Left ventricle myocardium inferior (tissue), 1 donor: ENCODE measurements at regions not wholly inside any gene's neighbourhood (a gene's known extent, or its start where the extent isn't known, plus 50 kb on each side); places are given as distances from the start of the nearest gene placed in this dataset.

Experiments used
- DNase-seq: peaks from one replicate; pipeline ENCODE4 v3.0.0-alpha.2; 2020
- H3K27ac ChIP-seq: fragments of 200-600 bp; replicated peaks from 2 replicates; pipeline ENCODE4 v1.8.0; 2021
- H3K27me3 ChIP-seq: fragments of 200-600 bp; 2 replicates; pipeline ENCODE4 v1.8.0; 2021; ENCODE audit warnings: low read depth
- H3K36me3 ChIP-seq: fragments of 200-600 bp; 2 replicates; pipeline ENCODE4 v1.8.0; 2021
- H3K4me1 ChIP-seq: fragments of 200-600 bp; 2 replicates; pipeline ENCODE4 v1.8.0; 2021
- H3K4me3 ChIP-seq: fragments of 200-600 bp; 2 replicates; pipeline ENCODE4 v1.8.0; 2021; ENCODE audit warnings: mild to moderate bottlenecking, moderate library complexity
- H3K9me3 ChIP-seq: fragments of 200-600 bp; replicated peaks from 2 replicates; pipeline ENCODE4 v1.8.0; 2021
- CTCF ChIP-seq: fragments of 200-600 bp; IDR thresholded peaks from 2 replicates; pipeline ENCODE4 v1.8.0; 2021; ENCODE audit warnings: antibody characterized with exemption, mild to moderate bottlenecking, borderline replicate concordance
- intact Hi-C: fragments of 100-400 bp; cut with micrococcal nuclease; formaldehyde crosslinking; loops from one replicate; pipeline ENCODE4 v1.11.0; 2022
- donor health status: DM: no; HTN: yes; CAD: no; lungs with severe emphysema.

- Histone ChIP-seq H3K4me3 (no peak overlapping the region), H3K9me3 (no peaks in the 10 kb centered on the region), H3K4me1 (no peaks in the 10 kb centered on the region), H3K27ac (no peak overlapping the region), H3K27me3 (peaks cover 41% of the 10 kb centered on the region), H3K36me3 (no peaks in the 10 kb centered on the region)
- TF ChIP-seq CTCF: no peak
- no peak for DNase-seq
- intact Hi-C loops: no loop called here
Observed at GRCh38 chr12:118682656-118683055, 298.7 kb upstream of the SRRM4 start.

- Histone ChIP-seq H3K27ac (no peak overlapping the region), H3K36me3 (no peaks in the 10 kb centered on the region), H3K9me3 (no peaks in the 10 kb centered on the region), H3K27me3 (peaks cover 21% of the 10 kb centered on the region), H3K4me1 (no peaks in the 10 kb centered on the region), H3K4me3 (no peak overlapping the region)
- no peak for TF ChIP-seq CTCF
- intact Hi-C loops: no loop called here
- no peak for DNase-seq
Observed at GRCh38 chr12:118685983-118686607, 295.2 kb upstream of the SRRM4 start.

- Histone ChIP-seq H3K27me3 (peaks cover 6% of the 10 kb centered on the region), H3K27ac (no peak overlapping the region), H3K4me3 (no peak overlapping the region), H3K4me1 (no peaks in the 10 kb centered on the region), H3K36me3 (no peaks in the 10 kb centered on the region), H3K9me3 (no peaks in the 10 kb centered on the region)
- no peak for TF ChIP-seq CTCF
- intact Hi-C loops: no loop called here
- no peak for DNase-seq
Observed at GRCh38 chr12:118689793-118690192, 291.5 kb upstream of the SRRM4 start.

GRCh38 chr12:118690506-118690905 is 290.8 kb upstream of the SRRM4 start:
- H3K36me3 ChIP-seq: no peaks in the 10 kb centered on the region
- DNase-seq: no peak
- no peaks in the 10 kb centered on the region for H3K4me1 ChIP-seq
- intact Hi-C loops: no loop called here
- no peaks in the 10 kb centered on the region for H3K9me3 ChIP-seq
- no peak overlapping the region for H3K27ac ChIP-seq
- peaks cover 6% of the 10 kb centered on the region for H3K27me3 ChIP-seq
- H3K4me3 ChIP-seq: no peak overlapping the region
- no peak for TF ChIP-seq CTCF

- TF ChIP-seq CTCF: no peak
- H3K4me3 ChIP-seq: no peak overlapping the region
- peak; percentile 15 for DNase-seq
- intact Hi-C loops: no loop called here
- H3K9me3 ChIP-seq: no peaks in the 10 kb centered on the region
- H3K4me1 ChIP-seq: no peaks in the 10 kb centered on the region
- H3K27ac ChIP-seq: no peak overlapping the region
- no peaks in the 10 kb centered on the region for H3K36me3 ChIP-seq
- peaks cover 6% of the 10 kb centered on the region for H3K27me3 ChIP-seq
Observed at GRCh38 chr12:118694128-118694775, 287.1 kb upstream of the SRRM4 start.
